Mucosa of stomach (tissue), 1 donor: ENCODE measurements at regions not wholly inside any gene's neighbourhood (a gene's known extent, or its start where the extent isn't known, plus 50 kb on each side); places are given as distances from the start of the nearest gene placed in this dataset.

Experiments
- H3K27me3 ChIP-seq: one replicate; pipeline ENCODE4 v1.7.0; 2013; ENCODE audit warnings: mild to moderate bottlenecking, low read length; ENCODE audit not compliant: control insufficient read depth, insufficient read depth
- H3K36me3 ChIP-seq: one replicate; pipeline ENCODE4 v1.7.0; 2013; ENCODE audit warnings: low read length; ENCODE audit not compliant: control insufficient read depth, insufficient read depth
- H3K4me1 ChIP-seq: one replicate; pipeline ENCODE4 v1.7.0; 2013; ENCODE audit warnings: mild to moderate bottlenecking, low read length; ENCODE audit not compliant: control insufficient read depth, insufficient read depth
- H3K4me3 ChIP-seq: one replicate; pipeline ENCODE4 v1.7.0; 2013; ENCODE audit warnings: low read length
- H3K9ac ChIP-seq: one replicate; pipeline ENCODE4 v1.7.0; 2013; ENCODE audit warnings: mild to moderate bottlenecking, low read length, moderate library complexity
- H3K9me3 ChIP-seq: one replicate; pipeline ENCODE4 v1.7.0; 2013; ENCODE audit warnings: mild to moderate bottlenecking, low read length, moderate library complexity; ENCODE audit not compliant: control insufficient read depth
- donor health status: Pancreatic carcinoma.

DNA sequence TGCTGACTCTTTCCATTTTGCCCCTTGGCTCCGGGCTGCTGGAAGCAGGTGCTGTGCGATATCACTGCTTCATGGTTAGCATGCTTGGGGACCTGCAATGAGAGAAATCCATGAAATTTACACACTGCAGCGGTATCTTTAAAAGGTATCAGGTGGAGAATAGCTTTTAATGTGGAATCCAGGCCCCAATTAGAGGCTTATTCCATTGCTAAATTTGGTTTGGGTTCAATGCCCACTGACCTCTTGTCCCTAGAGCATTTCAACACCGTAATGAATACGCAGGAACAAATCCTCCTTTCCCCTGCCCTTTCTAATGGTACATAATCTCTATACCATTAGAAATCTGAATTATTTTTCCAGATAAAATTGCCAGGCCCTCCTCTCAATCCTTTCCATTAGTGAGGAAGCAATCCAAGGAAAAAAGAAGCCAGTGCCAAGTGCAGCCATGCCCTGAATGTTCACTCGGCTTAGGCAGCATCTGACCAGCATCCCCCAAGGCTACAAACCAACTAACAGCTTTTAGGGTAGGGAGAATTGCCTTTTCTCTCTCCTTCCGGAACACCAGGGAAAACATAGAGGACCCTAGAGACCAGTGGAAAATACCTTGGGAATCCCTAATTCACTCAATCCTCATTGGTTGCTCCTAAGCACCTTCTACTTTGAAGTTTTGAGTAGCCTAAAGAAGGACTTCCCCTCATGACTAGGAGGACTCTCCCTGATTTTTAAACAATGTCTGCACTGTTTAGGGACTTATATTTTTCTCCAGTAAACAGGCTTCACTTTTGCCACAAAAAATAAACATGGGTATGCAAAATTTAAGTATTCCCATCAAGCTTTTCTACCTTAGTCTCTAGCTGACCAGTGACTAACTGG, 143.1 kb downstream of the QRSL1 start:
- Histone ChIP-seq H3K4me3 (no peak overlapping the region), H3K36me3 (no peaks in the 10 kb centered on the region), H3K27me3 (no peaks in the 10 kb centered on the region), H3K9ac (no peak overlapping the region), H3K4me1 (peaks cover 3% of the 10 kb centered on the region), H3K9me3 (no peaks in the 10 kb centered on the region)

DNA sequence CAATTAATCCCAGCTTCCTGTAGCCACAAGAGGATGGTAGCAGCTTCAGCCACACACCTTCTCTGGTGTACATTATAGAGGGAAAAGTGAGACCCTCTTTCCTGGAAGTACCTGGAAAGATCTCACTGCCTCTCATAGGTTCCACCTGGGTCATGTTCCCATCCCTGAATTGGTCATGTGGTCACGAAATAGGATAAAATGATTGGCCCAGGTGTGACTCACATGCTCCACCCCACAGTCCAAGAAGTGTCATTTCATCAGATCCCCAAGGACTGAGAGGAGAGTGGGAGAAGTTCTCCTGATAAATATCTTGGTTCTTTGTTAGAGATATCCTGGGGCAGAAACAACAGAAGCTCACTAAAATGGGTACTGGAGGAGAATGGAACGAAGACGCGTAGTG, 142.4 kb downstream of the QRSL1 start:
- no peaks in the 10 kb centered on the region for H3K27me3 ChIP-seq

DNA sequence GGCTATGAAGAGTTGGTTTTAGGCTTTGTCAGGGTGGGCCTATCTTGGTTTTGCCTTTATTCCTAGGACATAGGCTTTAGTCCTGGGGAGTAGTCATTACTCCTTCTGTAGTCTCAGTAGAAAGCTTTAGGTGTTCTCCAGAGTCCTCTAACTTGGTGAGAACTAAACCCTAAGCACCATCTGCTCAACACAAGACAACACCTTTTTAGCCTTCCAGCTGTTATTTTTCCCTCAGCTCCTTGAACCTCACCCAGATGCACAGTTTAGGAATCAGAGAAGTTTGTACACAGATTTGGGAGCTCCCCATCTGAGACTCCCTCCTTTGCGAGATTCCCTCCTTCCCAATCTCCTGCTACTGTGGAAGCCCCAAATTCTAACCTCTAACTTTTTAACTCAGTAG, 141.3 kb downstream of the QRSL1 start:
- no peak overlapping the region for H3K9ac ChIP-seq
- H3K9me3 ChIP-seq, result no peaks in the 10 kb centered on the region
- H3K4me1 ChIP-seq, result peaks cover 10% of the 10 kb centered on the region
- no peak overlapping the region for H3K4me3 ChIP-seq
- no peaks in the 10 kb centered on the region for H3K36me3 ChIP-seq
- no peaks in the 10 kb centered on the region for H3K27me3 ChIP-seq

More for the DNA sequence above, 142.4 kb downstream of the QRSL1 start:
- H3K9ac ChIP-seq, result no peak overlapping the region
- H3K9me3 ChIP-seq, result no peaks in the 10 kb centered on the region
- peaks cover 10% of the 10 kb centered on the region for H3K4me1 ChIP-seq
- H3K4me3 ChIP-seq, result no peak overlapping the region
- no peaks in the 10 kb centered on the region for H3K36me3 ChIP-seq

DNA sequence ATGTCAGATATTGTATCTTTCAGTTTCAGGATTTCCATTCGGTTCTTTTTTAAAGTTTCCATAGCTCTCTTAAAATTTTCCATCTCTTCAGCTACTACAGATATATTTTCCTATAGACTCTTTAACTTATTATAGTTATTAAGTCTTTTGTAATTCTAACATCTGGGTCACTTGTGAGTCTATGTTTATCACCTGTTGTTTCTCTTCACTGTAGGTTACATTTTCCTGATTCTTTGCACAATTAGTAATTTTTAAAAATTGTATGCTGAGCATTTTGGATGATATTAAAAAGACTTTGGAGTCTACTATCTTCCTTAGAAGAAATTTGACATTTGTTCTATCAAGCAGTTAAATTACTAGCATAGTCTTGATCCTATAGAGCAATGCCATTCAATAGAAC, 140.7 kb downstream of the QRSL1 start:
- no peak overlapping the region for H3K4me3 ChIP-seq
- H3K36me3 ChIP-seq, result no peaks in the 10 kb centered on the region
- no peak overlapping the region for H3K9ac ChIP-seq
- peaks cover 15% of the 10 kb centered on the region for H3K4me1 ChIP-seq
- no peaks in the 10 kb centered on the region for H3K27me3 ChIP-seq
- no peaks in the 10 kb centered on the region for H3K9me3 ChIP-seq

DNA sequence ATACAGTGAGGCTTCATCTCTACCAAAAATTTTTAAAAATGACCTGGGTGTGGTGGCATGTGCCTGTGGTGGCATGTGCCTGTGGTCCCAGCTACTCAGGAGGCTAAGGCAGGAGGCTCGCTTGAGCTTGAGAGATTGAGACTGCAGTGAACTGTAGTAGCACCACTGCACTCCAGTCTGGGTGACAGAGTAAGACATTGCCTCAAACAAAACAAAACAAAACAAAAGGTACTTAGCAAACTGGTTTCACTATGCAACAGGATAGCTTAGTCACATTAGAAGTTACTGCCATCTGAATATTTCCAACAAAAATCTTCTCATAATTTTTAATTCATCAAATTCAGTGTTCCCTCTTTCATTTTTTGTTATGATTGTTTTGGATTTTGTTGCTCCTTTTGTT, 137.9 kb downstream of the QRSL1 start:
- H3K9me3 ChIP-seq, result no peaks in the 10 kb centered on the region
- H3K4me1 ChIP-seq, result peaks cover 27% of the 10 kb centered on the region

DNA sequence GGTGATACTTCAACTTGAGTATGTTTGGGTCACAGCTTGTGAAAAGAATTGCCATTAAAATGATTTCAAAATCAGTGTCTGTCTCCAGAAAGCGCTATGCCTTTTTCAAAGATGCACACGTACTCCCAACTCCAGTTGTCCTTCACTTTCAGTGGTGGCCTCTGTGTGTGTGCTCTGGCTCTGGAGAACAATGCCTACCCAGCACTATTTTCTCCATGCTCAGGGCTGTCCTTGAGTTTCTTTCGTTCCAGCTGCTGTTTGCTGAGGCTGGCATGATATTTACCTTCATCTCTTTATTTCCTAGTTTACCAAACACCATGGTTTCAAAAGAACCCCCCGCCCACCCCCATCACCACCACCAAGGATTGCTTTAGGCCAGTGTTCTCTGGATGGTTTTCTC, 136.8 kb downstream of the QRSL1 start:
- H3K4me1 ChIP-seq, result peaks cover 27% of the 10 kb centered on the region
- H3K4me3 ChIP-seq, result no peak overlapping the region
- no peaks in the 10 kb centered on the region for H3K36me3 ChIP-seq
- H3K27me3 ChIP-seq, result no peaks in the 10 kb centered on the region
- no peak overlapping the region for H3K9ac ChIP-seq
- no peaks in the 10 kb centered on the region for H3K9me3 ChIP-seq

More for the DNA sequence above, 137.9 kb downstream of the QRSL1 start:
- Histone ChIP-seq H3K36me3 (no peaks in the 10 kb centered on the region), H3K4me3 (no peak overlapping the region), H3K9ac (no peak overlapping the region), H3K27me3 (no peaks in the 10 kb centered on the region)

DNA sequence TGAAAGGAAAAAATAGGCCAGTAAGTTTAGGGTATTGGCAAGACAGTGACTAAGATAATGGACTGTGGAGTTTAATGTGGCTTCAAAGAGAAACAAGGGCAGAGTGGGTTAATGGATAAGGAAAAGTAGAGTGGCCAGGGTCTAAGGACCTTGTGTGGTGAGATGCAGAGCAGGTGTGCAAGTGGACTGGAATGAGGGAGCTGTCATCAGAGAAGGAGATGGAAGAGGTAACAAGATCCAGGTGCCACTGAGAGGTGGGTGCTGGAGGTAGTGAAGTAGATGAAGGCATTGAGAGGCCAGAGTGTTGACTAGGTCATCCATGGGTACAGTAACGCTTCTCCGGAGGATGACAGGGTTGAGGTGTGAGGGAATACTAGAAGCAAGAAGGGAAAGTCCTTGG, 136.1 kb downstream of the QRSL1 start:
- Histone ChIP-seq H3K36me3 (no peaks in the 10 kb centered on the region), H3K4me1 (peaks cover 27% of the 10 kb centered on the region), H3K27me3 (no peaks in the 10 kb centered on the region), H3K9ac (no peak overlapping the region), H3K4me3 (no peak overlapping the region), H3K9me3 (no peaks in the 10 kb centered on the region)

DNA sequence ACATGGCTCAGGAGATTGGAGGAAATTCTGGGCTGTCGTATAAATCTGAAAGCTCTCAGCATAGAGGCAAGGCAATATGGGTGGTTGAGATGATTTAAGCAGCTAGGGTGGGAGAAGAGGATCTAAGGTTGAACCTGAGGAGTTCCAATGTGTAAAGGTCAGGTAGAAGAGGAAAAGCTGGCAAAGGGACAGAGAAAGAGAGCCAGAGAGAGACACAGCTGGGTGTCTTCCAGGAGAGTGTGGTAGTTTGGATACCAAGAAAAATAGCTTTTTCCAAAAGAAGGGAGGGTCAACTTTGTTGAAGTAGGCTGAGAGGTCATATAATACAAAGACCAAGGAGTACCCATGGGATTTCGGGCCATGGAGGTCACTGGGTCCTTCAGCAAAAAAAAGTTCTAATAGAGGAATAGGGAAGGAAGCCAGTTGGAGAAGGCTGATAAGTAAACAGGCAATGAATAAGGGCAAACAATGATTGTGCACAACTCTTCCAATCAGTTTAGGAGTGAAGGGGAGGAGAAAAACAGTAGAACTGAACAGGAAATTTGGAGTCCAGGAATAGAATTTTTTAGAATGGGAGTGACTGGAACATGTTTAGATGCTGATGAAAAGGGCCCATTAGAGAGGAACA, 135.1 kb downstream of the QRSL1 start:
- Histone ChIP-seq H3K9ac (no peak overlapping the region), H3K27me3 (no peaks in the 10 kb centered on the region), H3K36me3 (no peaks in the 10 kb centered on the region), H3K4me1 (peaks cover 27% of the 10 kb centered on the region), H3K4me3 (no peak overlapping the region), H3K9me3 (no peaks in the 10 kb centered on the region)

DNA sequence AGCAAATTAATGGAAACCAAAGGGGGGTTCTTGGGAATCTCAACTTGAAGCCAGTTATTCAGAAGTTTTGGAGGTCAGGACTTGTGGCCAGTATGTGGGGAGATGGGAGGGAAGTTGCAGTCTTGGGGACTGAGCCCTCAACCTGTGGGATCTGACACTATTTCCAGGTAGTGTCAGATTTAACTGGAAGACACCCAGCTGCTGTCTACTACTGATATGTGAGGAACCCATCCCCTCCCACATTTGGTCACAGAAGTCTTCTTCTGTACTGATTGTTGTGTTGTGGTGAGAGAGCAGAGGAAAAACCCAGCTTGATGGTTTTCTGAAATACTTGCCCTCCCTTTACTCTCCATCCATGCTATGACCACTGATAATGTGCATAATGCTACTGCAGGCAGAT, 134.0 kb downstream of the QRSL1 start:
- peaks cover 27% of the 10 kb centered on the region for H3K4me1 ChIP-seq
- no peaks in the 10 kb centered on the region for H3K27me3 ChIP-seq
- H3K9ac ChIP-seq, result no peak overlapping the region
- no peaks in the 10 kb centered on the region for H3K9me3 ChIP-seq
- H3K36me3 ChIP-seq, result no peaks in the 10 kb centered on the region
- H3K4me3 ChIP-seq, result no peak overlapping the region

DNA sequence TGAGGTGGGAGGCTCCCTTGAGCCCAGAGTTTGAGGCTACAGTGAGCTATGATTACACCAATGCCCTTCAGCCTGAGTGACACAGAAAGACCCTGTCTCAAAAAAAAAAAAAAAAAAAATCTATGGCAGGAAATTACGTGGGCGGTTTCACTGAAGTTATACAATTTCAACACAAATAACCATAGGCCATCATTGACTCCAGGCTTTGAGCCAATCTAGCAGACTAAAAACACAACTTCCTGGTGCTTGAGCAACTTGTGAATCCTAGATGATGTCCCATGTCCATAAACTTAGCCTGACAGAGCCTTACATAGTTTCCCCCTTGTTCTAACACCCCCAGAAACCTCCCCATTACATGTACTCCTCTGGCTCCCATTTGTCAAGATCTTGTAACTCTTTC, 131.8 kb downstream of the QRSL1 start:
- Histone ChIP-seq H3K4me1 (peaks cover 25% of the 10 kb centered on the region), H3K4me3 (no peak overlapping the region), H3K36me3 (no peaks in the 10 kb centered on the region), H3K9ac (no peak overlapping the region), H3K27me3 (no peaks in the 10 kb centered on the region), H3K9me3 (no peaks in the 10 kb centered on the region)

DNA sequence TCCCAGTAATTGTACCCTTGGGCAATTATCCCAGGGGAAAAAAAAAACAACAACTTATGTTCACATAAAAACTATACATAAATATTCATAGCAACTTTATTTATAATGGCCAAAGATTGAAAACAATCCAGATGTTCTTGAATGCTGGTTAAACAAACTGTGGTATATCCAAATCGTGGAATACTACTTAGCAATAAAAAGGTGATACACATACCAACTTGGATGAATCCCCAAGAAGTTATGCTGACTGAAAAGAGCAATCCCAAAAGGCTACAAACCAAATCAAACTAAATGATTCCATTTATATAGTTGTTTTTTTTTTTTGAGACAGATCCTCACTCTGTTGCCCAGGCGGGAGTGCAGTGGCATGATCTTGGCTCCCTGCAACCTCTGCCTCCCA, 129.7 kb downstream of the QRSL1 start:
- peaks cover 10% of the 10 kb centered on the region for H3K4me1 ChIP-seq
- H3K9me3 ChIP-seq, result no peaks in the 10 kb centered on the region
- no peak overlapping the region for H3K4me3 ChIP-seq
- no peak overlapping the region for H3K9ac ChIP-seq
- no peaks in the 10 kb centered on the region for H3K27me3 ChIP-seq
- no peaks in the 10 kb centered on the region for H3K36me3 ChIP-seq

DNA sequence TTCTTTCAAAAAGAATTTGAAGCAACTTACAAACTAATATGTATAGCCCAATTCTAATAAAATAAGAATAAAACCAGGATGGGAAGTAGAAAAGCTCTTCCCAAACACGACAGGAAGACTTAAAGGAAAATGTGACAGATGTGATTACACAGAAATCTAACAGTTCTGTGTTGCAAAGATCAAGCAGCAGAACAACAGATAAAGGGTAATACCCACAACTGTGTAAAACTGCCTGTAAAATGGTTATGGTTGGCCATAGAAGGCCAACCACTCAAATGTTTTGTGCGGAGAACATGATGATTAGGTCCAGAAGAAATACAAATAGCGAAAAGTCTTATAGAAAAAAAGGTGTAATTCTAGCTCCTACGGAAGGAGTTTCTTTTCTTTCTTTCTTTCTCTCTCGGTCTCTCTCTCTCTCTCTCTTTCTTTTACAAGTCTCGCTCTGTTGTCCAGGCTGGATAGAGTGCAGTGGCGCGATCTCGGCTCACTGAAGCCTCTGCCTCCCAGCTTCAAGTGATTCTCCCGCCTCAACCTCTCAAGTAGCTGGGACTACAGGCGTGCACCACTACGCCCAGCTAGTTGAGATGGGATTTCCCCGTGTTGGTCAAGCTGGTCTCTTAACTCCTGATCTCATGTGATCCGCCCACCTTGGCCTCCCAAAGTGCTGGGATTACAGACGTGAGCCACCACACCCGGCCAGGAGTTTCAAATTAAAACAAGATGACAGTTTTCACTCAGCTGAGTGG, 128.5 kb downstream of the QRSL1 start:
- no peak overlapping the region for H3K9ac ChIP-seq
- no peaks in the 10 kb centered on the region for H3K36me3 ChIP-seq
- H3K9me3 ChIP-seq, result no peaks in the 10 kb centered on the region
- no peak overlapping the region for H3K4me3 ChIP-seq
- peaks cover 8% of the 10 kb centered on the region for H3K4me1 ChIP-seq
- H3K27me3 ChIP-seq, result no peaks in the 10 kb centered on the region
